ENCODE measurements at regions not wholly inside any gene's neighbourhood (a gene's known extent, or its start where the extent isn't known, plus 50 kb on each side); places are given as distances from the start of the nearest gene placed in this dataset.

DNA sequence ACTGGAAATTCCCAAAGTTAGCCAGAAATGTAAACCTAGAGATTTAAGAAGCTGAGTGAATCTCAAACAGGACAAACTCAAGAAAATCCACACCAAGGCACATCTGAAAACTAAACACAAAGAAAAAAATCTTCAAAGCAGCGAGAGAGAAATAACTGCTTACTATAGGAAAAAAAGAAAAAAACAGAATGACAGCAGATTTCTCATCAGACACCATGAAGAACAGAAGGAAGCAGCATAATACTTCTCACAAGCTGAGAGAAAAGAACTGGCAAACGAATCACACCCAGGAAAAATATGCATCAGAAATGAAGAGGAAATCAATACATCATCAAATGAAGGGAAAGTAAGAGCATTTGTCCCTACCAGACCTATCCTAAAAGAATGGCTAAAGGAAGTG, 236.3 kb upstream of the ADAMTS3 start:
- H3K79me2 ChIP-seq (ENCODE audit: control insufficient read depth, insufficient read depth, low read length), result no peaks in the 10 kb centered on the region
- ChIA-PET CTCF (ENCODE audit: low intra/inter-chr PET ratio) (no interaction called here), POLR2A (no interaction called here)
- intact Hi-C loops (cut with micrococcal nuclease) (no loop called here), in situ Hi-C loops (cut with MboI) (no loop called here)
- no peaks in the 10 kb centered on the region for H3K4me1 ChIP-seq (replicated peaks in 1 of 2; ENCODE audit: control insufficient read depth in 2 of 2, insufficient read depth in 2 of 2, low read length in 2 of 2)
- no peaks in the 10 kb centered on the region for H3K9me3 ChIP-seq (replicated peaks; ENCODE audit: control insufficient read depth, insufficient read depth, low read depth, low read length)
- no peaks in the 10 kb centered on the region for H4K20me1 ChIP-seq (replicated peaks; ENCODE audit: control insufficient read depth, insufficient read depth, low read length)
- H3K27ac ChIP-seq (ENCODE audit: extremely low read depth, low read depth, low read length), result no peak overlapping the region
- no peaks in the 10 kb centered on the region for H3K27me3 ChIP-seq (ENCODE audit: control insufficient read depth in 2 of 2, insufficient read depth in 2 of 2, low read length in 2 of 2)
- DNase-seq (ENCODE audit: extremely low read depth in 1 of 4, low spot score in 3 of 4) (no peak), FAIRE-seq (no peak), ATAC-seq (no peak)
- H3K9me1 ChIP-seq (ENCODE audit: control insufficient read depth, insufficient read depth, low read length), result no peaks in the 10 kb centered on the region
- no peak overlapping the region for H2AFZ ChIP-seq (ENCODE audit: low read depth, low read length)
- no TSS peak for BruUV-seq (replicated peaks)
- no peaks in the 10 kb centered on the region for H3K36me3 ChIP-seq (ENCODE audit: control insufficient read depth, insufficient read depth, low read length)
- no peak overlapping the region for H3K9ac ChIP-seq (ENCODE audit: insufficient read depth in 1 of 2, low read depth in 2 of 2, low read length in 2 of 2)
- H3K4me2 ChIP-seq (ENCODE audit: insufficient read depth, low read length), result no peak overlapping the region
- no peak overlapping the region for H3K4me3 ChIP-seq
- TF ChIP-seq C11orf30 (IDR thresholded peaks at IDR 0.05; ENCODE audit: low read depth), result 0 out of 2 replicates have a peak, but pooled peaks have one; percentile 21
- peak; percentile 63 for TF ChIP-seq ZNF316 (IDR thresholded peaks at IDR 0.05)
- TF ChIP-seq PTRF (tag; IDR thresholded peaks at IDR 0.05), result no peak
- WGBS (ENCODE audit: insufficient coverage, low coverage, missing lambda C conversion rate), result 0% methylated on average over 2 of the region's 2 CpGs

- Histone ChIP-seq H3K4me2 (ENCODE audit: insufficient read depth, low read length) (no peak overlapping the region), H3K4me3 (no peak overlapping the region), H3K36me3 (ENCODE audit: control insufficient read depth, insufficient read depth, low read length) (no peaks in the 10 kb centered on the region), H3K4me1 (replicated peaks in 1 of 2; ENCODE audit: control insufficient read depth in 2 of 2, insufficient read depth in 2 of 2, low read length in 2 of 2) (no peaks in the 10 kb centered on the region), H3K79me2 (ENCODE audit: control insufficient read depth, insufficient read depth, low read length) (no peaks in the 10 kb centered on the region), H2AFZ (ENCODE audit: low read depth, low read length) (no peak overlapping the region), H3K9me3 (replicated peaks; ENCODE audit: control insufficient read depth, insufficient read depth, low read depth, low read length) (no peaks in the 10 kb centered on the region), H3K27me3 (ENCODE audit: control insufficient read depth in 2 of 2, insufficient read depth in 2 of 2, low read length in 2 of 2) (no peaks in the 10 kb centered on the region; a peak in 1 of 5 replicates), H4K20me1 (replicated peaks; ENCODE audit: control insufficient read depth, insufficient read depth, low read length) (no peaks in the 10 kb centered on the region), H3K9ac (ENCODE audit: insufficient read depth in 1 of 2, low read depth in 2 of 2, low read length in 2 of 2) (no peak overlapping the region), H3K27ac (ENCODE audit: extremely low read depth, low read depth, low read length) (no peak overlapping the region), H3K9me1 (ENCODE audit: control insufficient read depth, insufficient read depth, low read length) (no peaks in the 10 kb centered on the region)
- no peak for ATAC-seq
- CTCF ChIA-PET (ENCODE audit: low intra/inter-chr PET ratio), result no interaction called here
- DNase-seq (ENCODE audit: extremely low read depth in 1 of 4, low spot score in 3 of 4), result no peak
- POLR2A ChIA-PET, result no interaction called here
- in situ Hi-C loops (cut with MboI), result no loop called here
- FAIRE-seq, result no peak
- intact Hi-C loops (cut with micrococcal nuclease), result no loop called here
- WGBS (ENCODE audit: insufficient coverage, low coverage, missing lambda C conversion rate), result 0% methylated on average over 1 of the region's 1 CpG
- no TSS peak for BruUV-seq (replicated peaks)
- TF ChIP-seq DMBX1 (CRISPR knock-in tag; IDR thresholded peaks at IDR 0.05; ENCODE audit: borderline replicate concordance) (no peak), FOXA3 (CRISPR knock-in tag; conservative IDR thresholded peaks at IDR 0.05 in 1 of 2, IDR thresholded peaks at IDR 0.05 in 1 of 2) (no peak), TSC22D4 (tag; IDR thresholded peaks at IDR 0.05) (no peak), ZNF407 (IDR thresholded peaks at IDR 0.05; ENCODE audit: low read depth) (no peak), MAFG (tag; conservative IDR thresholded peaks at IDR 0.05) (no peak)
Measured at GRCh38 chr4:72797486-72797885, 228.5 kb upstream of the ADAMTS3 start.
